OCI-LY1 (cell line): ENCODE measurements at regions not wholly inside any gene's neighbourhood (a gene's known extent, or its start where the extent isn't known, plus 50 kb on each side); places are given as distances from the start of the nearest gene placed in this dataset.

Source experiments
- H2AFZ ChIP-seq: fragments of 200-600 bp; sonication (generic), shearing (Covaris generic); 2 replicates; pipeline ENCODE4 v1.6.0; 2014; ENCODE audit warnings: antibody characterized with exemption, mild to moderate bottlenecking, low read length
- H3F3A ChIP-seq: fragments of 200-600 bp; sonication (generic), shearing (Covaris generic); 2 replicates; pipeline ENCODE4 v1.6.0; 2014; ENCODE audit warnings: mild to moderate bottlenecking, antibody characterized with exemption, low read length, moderate library complexity; ENCODE audit not compliant: insufficient read depth
- H3K27ac ChIP-seq: fragments of 200-600 bp; sonication (generic); 2 replicates; pipeline ENCODE4 v1.5.1; 2014; ENCODE audit warnings: low read length, mixed run types, mild to moderate bottlenecking, low read depth; ENCODE audit not compliant: poor library complexity, severe bottlenecking
- H3K27me3 ChIP-seq: fragments of 200-600 bp; sonication (generic); 2 replicates; pipeline ENCODE4 v1.6.0; 2014; ENCODE audit warnings: antibody characterized with exemption, mild to moderate bottlenecking, low read length, moderate library complexity; ENCODE audit not compliant: insufficient read depth
- H3K36me3 ChIP-seq: fragments of 200-600 bp; sonication (generic); 2 replicates; pipeline ENCODE4 v1.6.1; 2014; ENCODE audit warnings: mild to moderate bottlenecking, antibody characterized with exemption, low read length, moderate library complexity, mixed read lengths; ENCODE audit not compliant: insufficient read depth
- H3K4me1 ChIP-seq: fragments of 200-600 bp; sonication (generic); 2 replicates; pipeline ENCODE4 v1.5.1; 2014; ENCODE audit warnings: mild to moderate bottlenecking, low read length, moderate library complexity; ENCODE audit not compliant: insufficient read depth, severe bottlenecking
- H3K4me2 ChIP-seq: fragments of 200-600 bp; sonication (generic), shearing (Covaris generic); 2 replicates; pipeline ENCODE4 v1.6.1; 2014; ENCODE audit warnings: low read length
- H3K4me3 ChIP-seq: fragments of 200-600 bp; sonication (generic); 2 replicates; pipeline ENCODE4 v1.5.1; 2014; ENCODE audit warnings: low read length, low read depth, mild to moderate bottlenecking, mixed read lengths; ENCODE audit not compliant: poor library complexity, severe bottlenecking
- H3K79me2 ChIP-seq: fragments of 200-600 bp; shearing (Covaris generic); 2 replicates; pipeline ENCODE4 v1.6.1; 2016; ENCODE audit warnings: mixed run types, low read length, mixed read lengths; ENCODE audit not compliant: insufficient read depth
- H3K9ac ChIP-seq: fragments of 200-600 bp; sonication (generic), shearing (Covaris generic); 2 replicates; pipeline ENCODE4 v1.6.1; 2014; ENCODE audit warnings: mild to moderate bottlenecking, low read length, mixed read lengths
- H3K9me2 ChIP-seq: fragments of 200-600 bp; sonication (generic), shearing (Covaris generic); 2 replicates; pipeline ENCODE4 v1.6.1; 2014; ENCODE audit warnings: low read depth, mild to moderate bottlenecking, low read length, mixed read lengths
- H3K9me3 ChIP-seq: fragments of 200-600 bp; shearing (Covaris generic); 2 replicates; pipeline ENCODE4 v1.6.1; 2014; ENCODE audit warnings: low read length, mixed read lengths
- H4K20me1 ChIP-seq: fragments of 200-600 bp; sonication (generic), shearing (Covaris generic); 2 replicates; pipeline ENCODE4 v1.6.0; 2016; ENCODE audit warnings: mild to moderate bottlenecking, low read length; ENCODE audit not compliant: insufficient read depth
- CTCF ChIP-seq: fragments of 200-600 bp; sonication (generic), shearing (Covaris generic); IDR thresholded peaks from 2 replicates; pipeline ENCODE4 v1.5.1; 2017; ENCODE audit warnings: mild to moderate bottlenecking, antibody characterized with exemption, low read length, moderate library complexity, mixed read lengths
- EZH2 ChIP-seq: fragments of 200-600 bp; sonication (generic), shearing (Covaris generic); IDR thresholded peaks from 2 replicates; pipeline ENCODE4 v1.8.0; 2017; ENCODE audit warnings: borderline replicate concordance, mixed run types, mild to moderate bottlenecking, antibody characterized with exemption, low read length, moderate library complexity, mixed read lengths

- TF ChIP-seq EZH2 (no peak), CTCF (no peak)
- Histone ChIP-seq H3K4me3 (no peak overlapping the region), H2AFZ (no peak overlapping the region), H3K4me2 (no peak overlapping the region), H3K4me1 (peaks cover 7% of the 10 kb centered on the region), H3K79me2 (no peaks in the 10 kb centered on the region), H3K36me3 (no peaks in the 10 kb centered on the region), H3K9ac (no peak overlapping the region), H3F3A (no peaks in the 10 kb centered on the region), H3K27ac (no peak overlapping the region), H3K9me3 (no peaks in the 10 kb centered on the region), H3K27me3 (no peaks in the 10 kb centered on the region), H4K20me1 (no peaks in the 10 kb centered on the region), H3K9me2 (no peaks in the 10 kb centered on the region)
Measured at GRCh38 chr12:20142316-20142715, 226.0 kb upstream of the PDE3A start.

- Histone ChIP-seq H3K4me1 (peaks cover 7% of the 10 kb centered on the region), H3K4me2 (no peak overlapping the region)
Measured at GRCh38 chr12:20142956-20143355, 225.4 kb upstream of the PDE3A start.

GRCh38 chr12:20144341-20144740 lies 224.0 kb upstream of the PDE3A start:
- H3K4me1 ChIP-seq: peaks cover 7% of the 10 kb centered on the region
- no peak overlapping the region for H3K4me2 ChIP-seq
- no peak overlapping the region for H2AFZ ChIP-seq
- no peaks in the 10 kb centered on the region for H4K20me1 ChIP-seq
- H3K9me3 ChIP-seq: no peaks in the 10 kb centered on the region
- H3K9me2 ChIP-seq: no peaks in the 10 kb centered on the region
- peak overlapping the region; percentile 40 for H3K27ac ChIP-seq
- no peak overlapping the region for H3K9ac ChIP-seq
- H3K27me3 ChIP-seq: no peaks in the 10 kb centered on the region
- H3F3A ChIP-seq: no peaks in the 10 kb centered on the region
- no peaks in the 10 kb centered on the region for H3K79me2 ChIP-seq
- no peaks in the 10 kb centered on the region for H3K36me3 ChIP-seq
- H3K4me3 ChIP-seq: no peak overlapping the region
- TF ChIP-seq EZH2 (no peak), CTCF (no peak)

More at GRCh38 chr12:20142956-20143355, 225.4 kb upstream of the PDE3A start:
- Histone ChIP-seq H3K27me3 (no peaks in the 10 kb centered on the region), H3K27ac (no peak overlapping the region), H3K9ac (no peak overlapping the region), H3K79me2 (no peaks in the 10 kb centered on the region), H3K9me3 (no peaks in the 10 kb centered on the region), H3K36me3 (no peaks in the 10 kb centered on the region), H2AFZ (no peak overlapping the region), H3K4me3 (no peak overlapping the region), H3K9me2 (no peaks in the 10 kb centered on the region), H3F3A (no peaks in the 10 kb centered on the region), H4K20me1 (no peaks in the 10 kb centered on the region)
- TF ChIP-seq CTCF (no peak), EZH2 (no peak)
